Mucosa of rectum (tissue), 2 donors: ENCODE measurements at regions not wholly inside any gene's neighbourhood (a gene's known extent, or its start where the extent isn't known, plus 50 kb on each side); places are given as distances from the start of the nearest gene placed in this dataset.
"Not testable (repeated sequence)": the region's sequence is repeated elsewhere in the genome, so short reads cannot be mapped to it uniquely, and the experiment has no call there.

ENCODE experiments used
- H3K27ac ChIP-seq, 2 donors: one replicate each; pipeline ENCODE4 v1.7.0; 2013; ENCODE audit warnings: inconsistent platforms in 2 of 2, low read depth in 2 of 2, low read length in 2 of 2
- H3K27me3 ChIP-seq, 2 donors: one replicate each; pipeline ENCODE4 v1.7.0; 2013; ENCODE audit warnings: low read length in 2 of 2; ENCODE audit not compliant: control insufficient read depth in 2 of 2, insufficient read depth in 2 of 2
- H3K36me3 ChIP-seq, 2 donors: one replicate each; pipeline ENCODE4 v1.7.0; 2013; ENCODE audit warnings: low read length in 2 of 2; ENCODE audit not compliant: control insufficient read depth in 2 of 2, insufficient read depth in 2 of 2
- H3K4me1 ChIP-seq, 2 donors: one replicate each; pipeline ENCODE4 v1.7.0; 2013; ENCODE audit warnings: low read length in 2 of 2, mild to moderate bottlenecking in 1 of 2; ENCODE audit not compliant: control insufficient read depth in 2 of 2, insufficient read depth in 2 of 2
- H3K4me3 ChIP-seq, 2 donors: one replicate each; pipeline ENCODE4 v1.7.0; 2013; ENCODE audit warnings: low read length in 2 of 2
- H3K9ac ChIP-seq, 2 donors: one replicate each; pipeline ENCODE4 v1.7.0; 2013; ENCODE audit warnings: low read length in 2 of 2, low read depth in 1 of 2, mild to moderate bottlenecking in 1 of 2
- H3K9me3 ChIP-seq, 2 donors: one replicate each; pipeline ENCODE4 v1.7.0; 2013; ENCODE audit warnings: low read length in 2 of 2; ENCODE audit not compliant: control insufficient read depth in 2 of 2
- donor health status: healthy.
- donor health status: Normal muscosa, but diverticular disease.

DNA sequence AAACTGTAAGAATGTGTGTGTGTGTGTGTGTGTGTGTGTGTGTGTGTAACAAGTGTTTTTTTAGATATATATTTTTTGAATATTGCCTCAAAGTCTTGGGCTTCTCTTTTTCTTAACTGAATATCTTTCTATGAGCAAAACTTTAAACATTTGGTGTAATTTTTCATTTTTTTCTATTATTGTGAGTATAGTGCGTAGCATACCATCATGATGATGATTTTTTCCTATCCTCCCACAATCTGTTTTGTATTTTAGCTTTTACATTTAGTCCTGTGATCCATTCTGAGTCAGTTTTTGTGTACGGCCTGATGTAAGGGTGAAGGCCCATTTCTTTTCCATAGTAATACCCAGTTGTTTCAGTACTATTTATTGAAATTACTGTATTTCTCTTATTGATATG, 680.6 kb downstream of the TTLL7 start:
- H3K9me3 ChIP-seq, result no peaks in the 10 kb centered on the region
- H3K27me3 ChIP-seq, result no peaks in the 10 kb centered on the region
- H3K4me3 ChIP-seq, result no peak overlapping the region
- H3K27ac ChIP-seq, result no peak overlapping the region
- no peaks in the 10 kb centered on the region for H3K36me3 ChIP-seq
- no peak overlapping the region for H3K9ac ChIP-seq
- H3K4me1 ChIP-seq, result no peaks in the 10 kb centered on the region

DNA sequence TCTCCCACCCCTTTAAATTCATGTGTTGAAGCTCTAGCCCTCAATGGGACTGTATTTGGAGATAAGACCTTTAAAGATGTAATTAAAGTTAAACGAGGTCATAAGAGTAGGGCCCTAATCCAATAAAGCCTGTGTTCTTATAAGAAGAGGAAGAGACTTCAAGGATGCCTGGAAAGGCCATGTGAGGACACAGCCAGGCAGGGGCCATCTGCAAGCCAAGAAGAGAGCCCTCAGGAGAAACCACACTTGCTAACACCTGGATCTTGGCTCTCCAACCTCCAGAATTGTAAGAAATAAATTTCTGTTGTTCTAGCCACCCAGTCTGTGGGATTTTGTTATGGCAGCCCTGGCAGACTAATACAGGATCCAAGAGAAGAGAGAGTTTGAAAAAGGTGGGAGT, 683.5 kb downstream of the TTLL7 start:
- H3K27me3 ChIP-seq, H3K9me3 ChIP-seq, H3K36me3 ChIP-seq, H3K4me1 ChIP-seq, H3K4me3 ChIP-seq, H3K9ac ChIP-seq, H3K27ac ChIP-seq: not testable (repeated sequence)

DNA sequence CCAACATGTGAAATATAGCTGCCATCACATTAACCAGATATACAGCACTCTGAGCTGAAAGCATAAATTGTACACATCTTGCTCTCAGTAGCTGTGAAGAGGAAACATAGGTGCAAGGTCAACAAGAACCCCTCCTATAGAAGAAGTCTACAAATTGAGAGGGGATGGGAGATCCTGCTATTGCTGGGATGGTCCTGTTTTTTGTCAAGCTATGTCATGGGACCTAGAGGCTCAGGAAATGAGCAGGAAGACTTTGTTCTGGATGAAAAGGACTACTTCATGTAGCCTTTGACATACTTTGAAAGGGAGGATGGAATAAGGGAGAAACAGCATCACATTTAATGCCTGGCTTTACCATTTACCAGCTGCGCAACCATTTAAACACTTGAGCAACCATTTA, 688.8 kb downstream of the TTLL7 start:
- not testable (repeated sequence) for H3K36me3 ChIP-seq, H3K9ac ChIP-seq, H3K27me3 ChIP-seq, H3K4me3 ChIP-seq, H3K27ac ChIP-seq, H3K4me1 ChIP-seq, H3K9me3 ChIP-seq

DNA sequence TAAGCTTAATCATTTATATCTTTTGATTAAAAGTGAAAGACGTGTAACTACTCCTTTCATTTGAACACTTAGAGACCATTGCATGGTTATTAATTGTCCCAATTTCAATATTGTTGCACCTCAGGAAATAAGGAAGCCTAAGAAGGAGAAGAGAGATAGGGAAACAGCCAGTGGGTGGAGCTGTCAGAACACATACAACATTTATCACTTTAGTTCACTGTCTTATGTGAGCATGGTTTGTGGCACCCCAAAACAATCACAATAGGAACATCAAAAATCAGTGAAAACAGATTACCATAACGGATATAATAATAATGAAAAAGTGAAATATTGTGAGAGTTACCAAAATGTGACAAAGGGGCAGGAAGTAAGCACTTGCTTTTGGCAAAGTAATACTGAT, 689.9 kb downstream of the TTLL7 start:
- H3K4me1 ChIP-seq, H3K36me3 ChIP-seq, H3K9ac ChIP-seq, H3K27ac ChIP-seq, H3K4me3 ChIP-seq, H3K27me3 ChIP-seq, H3K9me3 ChIP-seq: not testable (repeated sequence)

DNA sequence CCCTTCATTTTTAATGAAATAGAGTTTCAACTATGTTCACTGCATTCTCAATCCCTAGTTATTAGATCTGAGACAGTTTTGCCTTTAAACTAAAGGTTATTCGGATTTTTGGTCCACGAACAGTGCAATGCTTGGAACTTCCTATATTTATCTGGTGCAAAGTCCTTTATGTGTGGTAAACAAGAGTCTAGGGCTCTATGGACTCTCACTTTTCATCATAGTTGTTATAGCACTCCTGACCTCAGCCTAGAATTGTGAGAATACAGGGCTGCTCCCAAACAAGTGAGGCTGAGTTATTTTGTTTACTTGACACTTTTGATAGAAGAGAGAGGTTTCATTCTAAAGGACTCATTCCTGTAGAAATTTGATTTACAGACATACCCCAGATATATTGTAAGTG, 692.1 kb downstream of the TTLL7 start:
- H3K27me3 ChIP-seq, H3K36me3 ChIP-seq, H3K4me3 ChIP-seq, H3K9ac ChIP-seq, H3K4me1 ChIP-seq, H3K9me3 ChIP-seq, H3K27ac ChIP-seq: not testable (repeated sequence)

DNA sequence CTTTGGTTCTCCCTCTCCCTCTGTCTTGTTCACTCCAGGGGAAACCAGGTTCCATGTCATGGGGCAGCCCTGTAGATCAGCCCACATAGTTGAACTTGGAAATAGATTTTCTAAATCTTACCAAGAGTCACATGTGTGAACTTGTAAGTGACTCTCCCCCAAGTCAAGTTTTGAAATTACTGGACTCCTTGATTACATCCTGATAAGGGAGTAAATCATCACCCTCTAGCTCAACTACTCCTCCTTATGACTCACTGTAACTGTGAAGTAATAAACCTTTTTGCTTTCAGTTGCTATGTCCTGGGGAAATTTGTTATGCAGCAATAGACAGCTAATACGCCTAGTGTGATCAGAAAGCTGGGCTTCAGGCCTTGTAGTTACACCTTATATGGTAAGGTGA, 703.3 kb downstream of the TTLL7 start:
- not testable (repeated sequence) for H3K27me3 ChIP-seq, H3K36me3 ChIP-seq, H3K9ac ChIP-seq, H3K27ac ChIP-seq, H3K9me3 ChIP-seq, H3K4me1 ChIP-seq, H3K4me3 ChIP-seq

DNA sequence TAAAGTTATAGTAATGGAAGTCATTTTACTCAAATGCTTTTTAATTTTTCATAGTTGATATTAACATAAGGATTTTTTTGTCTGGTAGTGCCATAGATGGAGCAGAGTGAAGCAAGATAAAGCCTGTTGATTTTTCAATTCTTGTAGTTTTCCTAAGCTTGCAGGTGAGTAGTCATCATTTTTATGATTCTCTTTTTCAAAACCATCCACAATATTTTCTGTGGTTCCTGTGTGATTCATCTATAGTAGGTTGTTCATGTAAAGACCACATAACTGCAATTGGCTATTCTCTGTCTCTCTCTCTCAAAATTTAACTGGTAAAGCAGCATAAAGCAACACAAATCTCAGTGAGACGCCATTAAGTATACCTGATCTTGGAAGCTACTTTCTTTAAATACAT, 711.5 kb downstream of the TTLL7 start:
- H3K9me3 ChIP-seq, H3K4me3 ChIP-seq, H3K36me3 ChIP-seq, H3K27me3 ChIP-seq, H3K4me1 ChIP-seq, H3K9ac ChIP-seq, H3K27ac ChIP-seq: not testable (repeated sequence)

DNA sequence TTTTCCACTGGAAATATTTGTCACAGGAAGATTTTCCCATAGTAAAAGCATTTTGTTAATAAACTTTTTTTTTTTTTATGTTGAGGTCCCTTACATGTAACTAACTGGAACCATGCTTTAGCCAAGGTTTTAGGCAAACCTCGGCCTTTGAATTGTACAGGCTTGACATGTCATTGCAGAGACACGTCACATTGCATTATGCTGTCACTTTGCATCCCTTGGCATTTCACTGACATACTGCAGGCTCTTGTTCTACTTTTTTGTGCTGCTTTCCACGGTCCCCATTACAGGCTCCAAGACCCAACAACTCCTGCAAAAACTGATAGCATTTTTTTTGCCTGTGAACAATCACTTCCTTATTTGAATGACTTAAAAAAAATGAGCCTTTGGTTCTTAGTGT, 724.3 kb downstream of the TTLL7 start:
- H3K4me3 ChIP-seq, H3K9me3 ChIP-seq, H3K9ac ChIP-seq, H3K4me1 ChIP-seq, H3K36me3 ChIP-seq, H3K27me3 ChIP-seq, H3K27ac ChIP-seq: not testable (repeated sequence)

DNA sequence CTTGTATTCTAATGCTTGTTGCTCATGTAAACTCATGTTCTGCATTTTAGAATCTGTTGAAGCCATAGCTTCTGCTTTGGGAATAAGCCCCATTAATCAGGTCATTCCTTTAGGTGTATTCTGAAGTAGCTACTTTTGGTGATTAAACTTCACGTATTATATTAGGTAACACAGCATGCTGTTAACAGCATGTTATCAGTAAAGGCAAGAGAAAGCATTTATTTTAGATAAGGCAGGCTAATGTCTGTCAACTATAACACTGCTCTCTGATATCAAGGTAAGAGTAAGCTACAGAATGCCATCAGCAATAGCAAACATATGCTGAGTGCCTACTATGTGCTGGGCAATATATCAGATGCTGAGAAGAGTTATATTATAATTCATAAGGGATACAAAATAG, 726.4 kb downstream of the TTLL7 start:
- H3K27ac ChIP-seq, H3K4me1 ChIP-seq, H3K9ac ChIP-seq, H3K4me3 ChIP-seq, H3K9me3 ChIP-seq, H3K36me3 ChIP-seq, H3K27me3 ChIP-seq: not testable (repeated sequence)

DNA sequence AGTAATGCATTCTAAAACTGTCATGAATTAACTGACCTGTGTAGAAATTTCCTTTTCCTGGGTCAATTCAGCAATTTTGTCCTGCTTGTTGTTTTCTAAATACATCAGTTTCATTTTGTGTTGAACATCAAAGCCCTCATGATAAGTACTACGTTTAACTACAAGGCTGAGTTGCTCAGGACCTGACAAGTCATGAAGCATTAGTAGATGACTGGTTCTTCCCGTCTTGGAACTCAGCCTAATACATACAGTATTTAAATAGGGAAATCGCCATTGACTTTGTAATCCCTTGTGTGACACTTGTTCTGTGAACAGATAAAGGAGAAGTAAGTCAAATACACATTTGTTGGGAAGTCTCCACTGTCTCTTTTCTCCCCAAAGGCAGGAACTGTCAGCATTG, 727.1 kb downstream of the TTLL7 start:
- H3K27me3 ChIP-seq, H3K27ac ChIP-seq, H3K4me1 ChIP-seq, H3K9me3 ChIP-seq, H3K4me3 ChIP-seq, H3K9ac ChIP-seq, H3K36me3 ChIP-seq: not testable (repeated sequence)

DNA sequence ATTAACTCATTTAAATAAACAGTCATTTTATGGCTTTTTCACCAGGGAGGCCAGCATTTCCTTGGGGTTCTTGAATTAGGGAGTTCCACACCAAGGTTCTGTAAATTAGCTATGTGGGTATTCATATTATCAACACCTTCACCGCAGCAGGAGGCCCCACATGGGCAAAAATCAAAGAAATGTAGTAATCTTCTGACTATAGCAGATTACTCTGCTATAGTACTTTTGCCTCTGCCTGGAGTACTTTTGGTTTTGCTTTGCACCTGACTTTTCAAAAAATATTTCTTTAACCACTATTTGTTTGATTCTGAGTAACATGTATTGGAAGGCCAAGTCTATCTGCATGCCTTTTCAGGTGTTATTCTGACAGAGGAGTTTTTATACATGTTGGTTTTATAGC, 728.1 kb downstream of the TTLL7 start:
- H3K9me3 ChIP-seq, H3K27ac ChIP-seq, H3K4me3 ChIP-seq, H3K4me1 ChIP-seq, H3K9ac ChIP-seq, H3K36me3 ChIP-seq, H3K27me3 ChIP-seq: not testable (repeated sequence)
